ENCODE measurements at regions not wholly inside any gene's neighbourhood (a gene's known extent, or its start where the extent isn't known, plus 50 kb on each side); places are given as distances from the start of the nearest gene placed in this dataset.

DNA sequence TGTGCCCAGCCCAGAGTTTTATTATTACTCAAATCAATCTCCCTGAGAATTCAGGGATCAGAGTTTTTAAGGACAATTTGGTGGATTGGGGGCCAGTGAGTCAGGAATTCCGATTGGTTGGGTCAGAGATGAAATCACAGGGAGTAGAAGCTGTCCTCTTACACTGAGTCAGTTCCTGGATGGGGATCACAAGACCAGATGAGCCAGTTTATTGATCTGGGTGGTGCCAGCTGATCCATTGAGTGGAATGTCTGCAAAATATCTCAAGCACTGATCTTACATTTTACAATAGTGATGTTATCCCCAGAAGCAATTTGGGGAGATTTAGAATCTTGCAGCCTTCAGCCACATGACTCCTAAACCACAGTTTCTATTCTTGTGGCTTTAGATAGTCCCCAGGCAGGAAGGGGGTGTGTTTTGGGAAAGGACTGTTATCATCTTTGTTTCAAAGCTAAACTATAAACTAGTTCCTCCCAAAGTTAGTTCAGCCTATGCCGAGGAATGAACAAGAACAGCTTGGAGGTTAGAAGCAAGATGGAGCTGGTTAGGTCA lies 89.1 kb upstream of the CNOT2 start:
- TF ChIP-seq, protein P1, sequence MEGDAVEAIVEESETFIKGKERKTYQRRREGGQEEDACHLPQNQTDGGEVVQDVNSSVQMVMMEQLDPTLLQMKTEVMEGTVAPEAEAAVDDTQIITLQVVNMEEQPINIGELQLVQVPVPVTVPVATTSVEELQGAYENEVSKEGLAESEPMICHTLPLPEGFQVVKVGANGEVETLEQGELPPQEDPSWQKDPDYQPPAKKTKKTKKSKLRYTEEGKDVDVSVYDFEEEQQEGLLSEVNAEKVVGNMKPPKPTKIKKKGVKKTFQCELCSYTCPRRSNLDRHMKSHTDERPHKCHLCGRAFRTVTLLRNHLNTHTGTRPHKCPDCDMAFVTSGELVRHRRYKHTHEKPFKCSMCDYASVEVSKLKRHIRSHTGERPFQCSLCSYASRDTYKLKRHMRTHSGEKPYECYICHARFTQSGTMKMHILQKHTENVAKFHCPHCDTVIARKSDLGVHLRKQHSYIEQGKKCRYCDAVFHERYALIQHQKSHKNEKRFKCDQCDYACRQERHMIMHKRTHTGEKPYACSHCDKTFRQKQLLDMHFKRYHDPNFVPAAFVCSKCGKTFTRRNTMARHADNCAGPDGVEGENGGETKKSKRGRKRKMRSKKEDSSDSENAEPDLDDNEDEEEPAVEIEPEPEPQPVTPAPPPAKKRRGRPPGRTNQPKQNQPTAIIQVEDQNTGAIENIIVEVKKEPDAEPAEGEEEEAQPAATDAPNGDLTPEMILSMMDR (conservative IDR thresholded peaks at IDR 0.05): no peak
- TF ChIP-seq EZH2 (IDR thresholded peaks at IDR 0.05; ENCODE audit: low read depth): no peak

Data from PC-9 (cell line).